ENCODE measurements at regions not wholly inside any gene's neighbourhood (a gene's known extent, or its start where the extent isn't known, plus 50 kb on each side); places are given as distances from the start of the nearest gene placed in this dataset.
"Not testable (repeated sequence)": the region's sequence is repeated elsewhere in the genome, so short reads cannot be mapped to it uniquely, and the experiment has no call there.

- no peak overlapping the region for H3K27ac ChIP-seq
- TF ChIP-seq, protein P1, sequence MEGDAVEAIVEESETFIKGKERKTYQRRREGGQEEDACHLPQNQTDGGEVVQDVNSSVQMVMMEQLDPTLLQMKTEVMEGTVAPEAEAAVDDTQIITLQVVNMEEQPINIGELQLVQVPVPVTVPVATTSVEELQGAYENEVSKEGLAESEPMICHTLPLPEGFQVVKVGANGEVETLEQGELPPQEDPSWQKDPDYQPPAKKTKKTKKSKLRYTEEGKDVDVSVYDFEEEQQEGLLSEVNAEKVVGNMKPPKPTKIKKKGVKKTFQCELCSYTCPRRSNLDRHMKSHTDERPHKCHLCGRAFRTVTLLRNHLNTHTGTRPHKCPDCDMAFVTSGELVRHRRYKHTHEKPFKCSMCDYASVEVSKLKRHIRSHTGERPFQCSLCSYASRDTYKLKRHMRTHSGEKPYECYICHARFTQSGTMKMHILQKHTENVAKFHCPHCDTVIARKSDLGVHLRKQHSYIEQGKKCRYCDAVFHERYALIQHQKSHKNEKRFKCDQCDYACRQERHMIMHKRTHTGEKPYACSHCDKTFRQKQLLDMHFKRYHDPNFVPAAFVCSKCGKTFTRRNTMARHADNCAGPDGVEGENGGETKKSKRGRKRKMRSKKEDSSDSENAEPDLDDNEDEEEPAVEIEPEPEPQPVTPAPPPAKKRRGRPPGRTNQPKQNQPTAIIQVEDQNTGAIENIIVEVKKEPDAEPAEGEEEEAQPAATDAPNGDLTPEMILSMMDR (IDR thresholded peaks at IDR 0.05), result no peak
- no peaks in the 10 kb centered on the region for H3K36me3 ChIP-seq
- intact Hi-C loops (cut with DNase I), result no loop called here
- H3K9me3 ChIP-seq, result no peaks in the 10 kb centered on the region
- no peaks in the 10 kb centered on the region for H3K27me3 ChIP-seq
- no peak overlapping the region for H3K4me3 ChIP-seq
- DNase-seq (no peak), FAIRE-seq (no peak), ATAC-seq (no peak)
- WGBS, 2 donors, result 64 to 74% methylated on average over 3 of the region's 3 CpGs
- H3K4me1 ChIP-seq, result no peaks in the 10 kb centered on the region
Observed at GRCh38 chrX:28127662-28128061, 146.4 kb upstream of the DCAF8L1 start.

- H3K27me3 ChIP-seq, result no peaks in the 10 kb centered on the region
- no peak overlapping the region for H3K4me3 ChIP-seq
- DNase-seq (no peak), FAIRE-seq (no peak), ATAC-seq (no peak)
- H3K36me3 ChIP-seq, result no peaks in the 10 kb centered on the region
- H3K4me1 ChIP-seq, result no peaks in the 10 kb centered on the region
- no peaks in the 10 kb centered on the region for H3K9me3 ChIP-seq
- intact Hi-C loops (cut with DNase I), result no loop called here
- H3K27ac ChIP-seq, result no peak overlapping the region
- TF ChIP-seq, protein P1 (IDR thresholded peaks at IDR 0.05), result no peak
Observed at GRCh38 chrX:28126886-28127285, 145.6 kb upstream of the DCAF8L1 start.

DNA sequence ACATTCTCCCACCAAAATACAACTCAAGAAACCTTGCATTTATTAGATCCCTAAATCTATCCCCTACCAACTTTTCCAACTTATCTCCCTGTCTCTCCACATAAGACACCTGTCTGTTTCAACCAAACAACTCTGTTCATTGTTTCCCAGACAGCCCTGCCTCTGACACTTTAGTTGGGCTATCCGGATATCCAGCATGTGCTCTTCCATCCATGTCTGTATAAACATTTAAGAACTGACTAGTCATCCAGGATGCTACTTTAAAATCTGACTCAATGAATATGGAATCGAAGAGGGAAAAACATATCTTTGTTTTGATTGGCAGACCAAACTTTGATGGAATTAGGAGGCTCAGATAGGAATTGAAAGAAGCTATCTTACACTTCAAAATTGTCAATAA lies 143.2 kb upstream of the DCAF8L1 start:
- Histone ChIP-seq H3K27ac (no peak overlapping the region), H3K4me3 (no peak overlapping the region), H3K27me3 (no peaks in the 10 kb centered on the region), H3K9me3 (no peaks in the 10 kb centered on the region), H3K4me1 (no peaks in the 10 kb centered on the region), H3K36me3 (no peaks in the 10 kb centered on the region)
- TF ChIP-seq, protein P1 (IDR thresholded peaks at IDR 0.05), result no peak
- WGBS, 2 donors, result 59 to 68% methylated on average over 2 of the region's 2 CpGs
- peak; percentile 13 for FAIRE-seq
- intact Hi-C loops (cut with DNase I), result no loop called here
- DNase-seq, result no peak
- no peak for ATAC-seq

- H3K36me3 ChIP-seq; ATAC-seq; H3K9me3 ChIP-seq; H3K4me3 ChIP-seq; DNase-seq; H3K27me3 ChIP-seq; H3K27ac ChIP-seq; intact Hi-C loops (cut with DNase I); H3K4me1 ChIP-seq; FAIRE-seq: not testable (repeated sequence)
- 87 to 89% methylated on average over 8 of the region's 8 CpGs for WGBS, 2 donors
Observed at GRCh38 chrX:28120580-28121245, 139.5 kb upstream of the DCAF8L1 start.

GRCh38 chrX:28120072-28120471 lies 138.8 kb upstream of the DCAF8L1 start:
- TF ChIP-seq, protein P1 (IDR thresholded peaks at IDR 0.05), result no peak
- ATAC-seq (no peak), FAIRE-seq (no peak), DNase-seq (no peak)
- no peaks in the 10 kb centered on the region for H3K9me3 ChIP-seq
- H3K27me3 ChIP-seq, result no peaks in the 10 kb centered on the region
- WGBS, 2 donors, result 51 to 79% methylated on average over 4 of the region's 4 CpGs
- H3K4me3 ChIP-seq, result no peak overlapping the region
- H3K36me3 ChIP-seq, result no peaks in the 10 kb centered on the region
- no peak overlapping the region for H3K27ac ChIP-seq
- H3K4me1 ChIP-seq, result no peaks in the 10 kb centered on the region
- intact Hi-C loops (cut with DNase I), result no loop called here
